HG03457 (cell line): ENCODE measurements at regions not wholly inside any gene's neighbourhood (a gene's known extent, or its start where the extent isn't known, plus 50 kb on each side); places are given as distances from the start of the nearest gene placed in this dataset.
"Not testable (repeated sequence)": the region's sequence is repeated elsewhere in the genome, so short reads cannot be mapped to it uniquely, and the experiment has no call there.

Experiments used
- ATAC-seq: cut with Tn5 transposase; IDR thresholded peaks from one replicate; pipeline ENCODE4 v1.9.1; 2021; ENCODE audit warnings: moderate number of reproducible peaks; ENCODE audit not compliant: unreplicated experiment

GRCh38 chr18:67455890-67456501 lies 60.5 kb downstream of the DSEL start:
- ATAC-seq, result no peak

DNA sequence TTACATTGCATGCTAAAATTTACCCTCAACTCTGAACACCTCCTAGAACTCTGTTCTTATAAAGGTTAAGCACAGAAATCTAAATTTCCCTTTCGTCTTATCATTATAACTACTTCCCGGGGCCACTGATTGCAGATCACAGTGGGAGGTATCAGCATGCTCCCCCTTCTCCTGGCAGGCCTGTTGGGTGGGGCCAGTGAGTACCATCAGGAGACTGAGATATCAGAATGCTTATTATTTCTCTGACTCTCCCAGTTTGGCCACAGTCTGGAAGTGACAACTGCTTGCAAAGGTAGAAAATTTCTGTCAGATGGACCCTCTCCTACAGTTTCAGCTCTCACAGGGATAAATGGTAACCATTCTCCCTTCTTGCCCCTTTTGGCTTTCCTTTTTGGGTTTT lies 62.6 kb downstream of the DSEL start:
- ATAC-seq, result no peak

DNA sequence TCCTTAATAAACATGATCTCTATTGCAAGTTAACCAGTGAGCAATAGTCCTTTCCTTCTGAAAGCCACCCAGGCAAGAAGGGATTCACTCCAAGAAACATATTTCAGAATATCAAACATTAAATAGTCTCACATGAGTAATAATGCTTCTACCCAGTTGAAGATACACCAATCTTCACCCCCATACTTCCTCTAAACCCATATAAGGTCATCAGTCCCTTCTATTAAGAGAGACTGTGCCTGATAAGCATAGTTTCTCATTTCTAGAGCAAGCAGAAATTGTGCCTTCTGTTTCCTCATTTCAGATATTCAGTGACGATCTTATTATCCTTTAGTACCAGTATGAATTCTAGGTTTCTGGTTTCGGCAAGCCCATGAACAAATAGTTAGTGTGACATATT lies 64.6 kb downstream of the DSEL start:
- no peak for ATAC-seq

DNA sequence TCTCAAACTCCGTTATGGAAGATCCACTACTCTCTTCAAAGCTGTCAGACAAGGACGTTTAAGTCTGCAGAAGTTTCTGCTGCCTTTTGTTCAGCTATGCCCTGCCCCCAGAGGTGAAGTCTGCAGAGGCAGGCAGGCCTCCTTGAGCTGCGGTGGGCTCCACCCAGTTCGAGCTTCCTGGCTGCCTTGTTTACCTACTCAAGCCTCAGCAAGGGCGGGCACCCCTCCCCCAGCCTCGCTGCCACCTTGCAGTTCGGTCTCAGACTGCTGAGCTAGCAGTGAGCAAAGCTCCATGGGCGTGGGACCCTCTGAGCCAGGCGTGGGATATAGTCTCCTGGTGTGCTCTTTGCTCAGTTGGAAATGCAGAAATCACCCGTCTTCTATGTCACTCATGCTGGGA lies 65.4 kb downstream of the DSEL start:
- not testable (repeated sequence) for ATAC-seq

DNA sequence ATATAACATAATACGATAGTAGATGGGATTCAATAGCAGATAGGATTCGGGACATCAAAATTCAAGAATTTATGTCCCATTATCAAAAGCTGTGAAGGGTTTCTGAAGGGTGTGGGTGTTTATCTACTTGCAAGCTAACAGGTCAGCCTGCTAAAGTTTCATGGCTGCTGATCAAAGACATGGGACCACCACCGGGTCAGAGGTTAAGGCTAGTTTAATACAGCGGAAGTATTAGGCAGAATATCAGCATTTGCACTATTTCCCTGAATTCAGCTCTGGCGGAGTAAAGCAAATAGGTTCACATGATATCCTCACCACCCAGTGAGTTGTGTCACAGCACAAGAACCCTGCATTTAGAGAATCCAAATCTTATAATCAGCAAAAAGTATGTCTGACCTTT lies 82.5 kb downstream of the DSEL start:
- ATAC-seq, result no peak

DNA sequence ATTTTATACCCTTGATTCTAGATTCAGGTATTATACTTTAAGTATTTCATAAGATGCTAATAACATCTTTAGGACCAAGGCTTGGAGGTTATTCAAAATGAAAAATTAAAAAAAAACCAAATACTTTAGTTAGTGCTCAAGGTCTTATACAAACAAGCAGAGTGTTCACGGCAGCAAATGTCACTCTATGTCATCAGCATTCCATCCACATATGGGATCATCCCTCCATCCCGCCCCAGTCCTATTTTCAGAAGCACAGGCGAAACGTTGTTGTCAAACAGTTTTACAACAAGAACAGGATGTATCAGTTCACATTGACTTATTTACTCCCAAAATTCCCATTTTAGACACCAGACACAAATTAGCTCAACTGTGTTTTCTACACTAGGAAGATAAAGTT lies 83.7 kb downstream of the DSEL start:
- no peak for ATAC-seq

GRCh38 chr18:67428805-67429204 lies 87.7 kb downstream of the DSEL start:
- no peak for ATAC-seq

- no peak for ATAC-seq
These were observed 88.4 kb downstream of the DSEL start for GRCh38 chr18:67428158-67428557.

DNA sequence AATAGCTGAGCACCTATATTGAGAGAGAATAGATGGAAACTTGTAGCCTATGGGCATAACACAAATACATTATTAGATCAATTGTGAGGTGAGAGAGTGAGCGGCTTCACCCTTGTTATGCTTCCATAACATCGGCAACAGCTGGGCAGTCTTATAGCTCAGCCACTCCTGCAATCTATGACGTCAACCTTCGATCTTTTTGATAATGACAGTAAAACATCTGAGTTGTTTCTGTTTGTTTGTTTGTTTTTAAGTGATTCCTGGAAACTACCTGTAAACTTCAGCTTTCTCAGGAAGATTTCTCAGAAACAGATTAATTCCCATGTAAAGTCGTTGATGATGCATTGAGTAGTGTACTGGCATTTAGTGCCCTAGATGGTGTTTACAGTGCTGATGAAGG lies 90.0 kb downstream of the DSEL start:
- no peak for ATAC-seq

- no peak for ATAC-seq
These were observed 90.8 kb downstream of the DSEL start for GRCh38 chr18:67425672-67426071.

- ATAC-seq, result no peak
These were observed 94.9 kb downstream of the DSEL start for GRCh38 chr18:67421651-67422050.

DNA sequence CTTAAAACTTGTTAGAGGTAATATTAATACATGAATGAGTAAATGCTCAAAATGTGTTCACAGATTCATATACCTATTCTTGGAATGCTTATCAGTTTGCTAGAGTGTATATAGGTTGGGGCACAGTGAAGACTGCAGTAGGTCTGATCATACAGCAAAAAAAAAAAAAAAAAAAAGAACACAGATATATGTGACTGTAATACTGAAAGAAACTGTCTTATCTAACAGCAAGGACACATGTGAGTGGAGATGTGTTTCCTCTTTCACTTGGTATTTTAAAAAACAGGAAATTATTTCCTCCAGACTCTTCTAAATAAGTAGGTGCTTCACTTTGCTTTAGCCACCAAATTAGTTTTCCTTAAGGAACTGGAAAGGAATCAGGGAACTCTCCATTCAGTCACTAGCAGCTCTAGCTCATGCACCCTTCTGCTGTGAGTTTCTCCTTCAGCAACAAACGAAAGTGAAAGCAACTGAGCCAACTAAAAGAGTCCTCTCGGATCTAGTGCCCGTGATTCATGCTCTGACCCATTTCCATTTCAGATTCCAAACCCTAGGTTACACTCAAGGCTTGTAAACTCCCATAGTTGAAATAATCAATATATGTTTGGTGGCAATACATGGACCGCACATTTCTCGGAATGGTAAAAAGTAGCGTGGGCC lies 98.5 kb downstream of the DSEL start:
- ATAC-seq, result peak; percentile 97

DNA sequence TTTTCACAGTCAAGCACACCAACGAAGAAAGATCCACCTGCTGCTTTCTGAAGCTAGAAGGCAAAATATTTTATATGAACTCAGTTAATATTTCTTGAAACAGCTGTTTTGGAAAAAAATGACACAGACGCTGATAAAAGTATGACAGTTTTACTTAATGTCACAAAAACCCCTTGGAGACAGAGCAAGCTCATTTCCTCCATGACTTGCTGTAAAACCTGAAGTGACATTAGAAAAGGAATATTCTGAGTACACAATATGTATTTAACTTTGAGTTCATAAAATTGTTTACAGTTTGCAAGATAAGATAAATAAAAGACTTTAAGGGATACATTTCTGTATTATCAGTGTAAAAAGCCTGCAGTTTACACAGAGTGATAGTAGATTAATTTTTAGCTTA lies 105.4 kb downstream of the DSEL start:
- ATAC-seq, result no peak

- no peak for ATAC-seq
These were observed 106.1 kb downstream of the DSEL start for GRCh38 chr18:67410075-67411070.

DNA sequence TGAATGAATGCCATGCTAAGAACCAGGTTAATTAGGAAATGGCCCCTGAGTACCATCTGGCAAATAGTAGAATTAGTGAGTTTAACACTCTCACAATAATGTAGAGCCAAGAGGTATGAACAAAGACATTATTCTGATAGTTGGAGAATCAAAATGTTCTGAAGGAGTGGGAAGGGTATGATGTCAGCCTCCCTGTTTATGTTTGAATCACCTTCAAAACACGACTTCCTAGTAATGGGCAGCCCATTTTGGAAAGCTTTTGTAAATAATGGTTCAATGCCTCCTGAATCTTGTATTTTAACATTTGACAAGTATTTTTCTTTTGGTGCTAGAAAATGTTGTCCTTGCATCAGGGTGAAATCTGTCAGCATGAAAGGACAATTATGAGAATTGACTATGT lies 108.3 kb downstream of the DSEL start:
- no peak for ATAC-seq

DNA sequence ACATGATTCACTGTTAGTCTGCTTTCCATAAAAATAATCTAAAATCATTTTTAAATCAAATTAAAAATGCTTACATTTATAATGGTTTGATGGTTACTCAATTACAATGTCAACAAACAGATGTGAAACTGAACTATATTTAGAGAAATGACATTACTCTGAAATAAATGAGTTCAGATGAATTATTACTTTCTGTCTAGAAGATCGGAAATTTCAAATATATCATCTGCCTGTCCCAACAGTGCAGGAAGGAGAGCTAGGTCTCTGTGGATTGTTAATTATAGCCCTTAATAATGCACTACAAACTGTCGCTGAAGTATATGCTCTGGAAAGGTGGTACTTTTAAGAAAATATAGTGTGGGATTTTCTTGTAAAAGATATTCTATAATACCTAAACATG lies 109.8 kb downstream of the DSEL start:
- ATAC-seq, result no peak

- no peak for ATAC-seq
These were observed 114.0 kb downstream of the DSEL start for GRCh38 chr18:67402543-67402942.

GRCh38 chr18:67400502-67401117 lies 115.9 kb downstream of the DSEL start:
- ATAC-seq, result no peak

DNA sequence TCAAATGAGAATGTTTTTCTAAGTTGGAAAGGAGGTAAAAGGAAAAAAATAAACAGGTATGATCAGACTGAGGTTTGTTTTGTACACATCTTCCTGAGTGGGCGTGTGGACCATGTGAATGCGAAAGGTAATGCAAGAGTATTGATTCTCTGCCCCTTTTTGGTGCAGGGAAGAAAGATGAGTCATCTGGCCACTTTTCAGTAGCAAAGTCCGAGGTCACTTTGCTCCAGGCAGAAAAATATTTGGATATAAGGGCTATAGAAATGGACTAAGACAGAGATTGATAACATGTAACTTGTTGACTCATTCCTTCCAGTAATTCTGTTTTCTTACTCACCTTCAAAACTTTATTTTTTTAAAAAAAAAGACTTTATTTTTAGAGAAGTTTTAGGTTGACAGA lies 130.5 kb downstream of the DSEL start:
- no peak for ATAC-seq

- ATAC-seq, result no peak
These were observed 131.1 kb downstream of the DSEL start for GRCh38 chr18:67385455-67385854.

- not testable (repeated sequence) for ATAC-seq
These were observed 132.5 kb downstream of the DSEL start for GRCh38 chr18:67384057-67384456.
